AG10803 (cell line): ENCODE measurements at regions not wholly inside any gene's neighbourhood (a gene's known extent, or its start where the extent isn't known, plus 50 kb on each side); places are given as distances from the start of the nearest gene placed in this dataset.

ENCODE experiments used
- DNase-seq: peaks from one replicate; pipeline ENCODE4 v3.0.0; 2010; ENCODE audit warnings: low read depth
- H3K4me3 ChIP-seq: 2 replicates; pipeline ENCODE4 v1.5.1; 2011; ENCODE audit warnings: mild to moderate bottlenecking, low read length, control low read depth
- CTCF ChIP-seq: conservative IDR thresholded peaks from 2 replicates; pipeline ENCODE4 v1.5.1; 2011; ENCODE audit warnings: mild to moderate bottlenecking, low read length, control low read depth, inconsistent platforms

GRCh38 chr14:101228949-101229541 lies 325.5 kb upstream of the RTL1 start:
- no peak overlapping the region for H3K4me3 ChIP-seq
- TF ChIP-seq CTCF: no peak
- DNase-seq: no peak

GRCh38 chr14:101229666-101230065 lies 326.1 kb upstream of the RTL1 start:
- TF ChIP-seq CTCF: no peak
- no peak overlapping the region for H3K4me3 ChIP-seq
- no peak for DNase-seq

DNA sequence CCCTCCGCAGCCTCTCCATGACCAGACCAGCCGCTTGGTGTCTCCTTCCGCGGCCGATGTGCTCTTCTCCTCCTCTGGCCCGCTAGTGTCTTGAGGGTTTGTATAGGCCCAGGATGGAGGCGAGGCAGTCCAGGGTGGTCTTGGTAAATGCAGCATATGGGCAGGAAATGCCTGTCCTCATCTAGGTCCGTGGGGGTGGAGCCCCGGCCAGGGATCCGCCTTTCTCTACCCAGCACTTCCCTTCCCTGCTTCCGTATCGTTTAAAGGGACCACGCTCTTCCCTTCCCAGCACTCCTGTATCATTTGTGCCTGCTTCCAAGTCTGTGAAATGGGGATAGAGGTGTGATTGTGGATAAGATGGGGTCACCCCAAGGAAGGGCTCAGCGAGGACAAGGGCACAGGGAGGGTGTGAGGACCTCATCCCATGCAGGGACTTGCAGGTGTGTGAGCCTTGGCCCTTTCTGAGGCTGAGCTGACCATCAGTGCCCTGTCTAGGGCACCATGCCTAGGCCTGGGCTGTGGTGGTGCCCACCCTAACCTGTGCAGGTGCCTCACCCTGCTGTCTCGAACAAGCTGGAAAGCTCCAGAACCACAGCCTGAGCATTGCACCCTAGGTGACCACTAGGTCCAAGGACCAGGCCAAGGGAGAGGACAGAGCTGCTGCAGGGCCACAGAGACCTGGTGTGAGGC lies 326.8 kb upstream of the RTL1 start:
- no peak overlapping the region for H3K4me3 ChIP-seq
- no peak for DNase-seq
- TF ChIP-seq CTCF: no peak

DNA sequence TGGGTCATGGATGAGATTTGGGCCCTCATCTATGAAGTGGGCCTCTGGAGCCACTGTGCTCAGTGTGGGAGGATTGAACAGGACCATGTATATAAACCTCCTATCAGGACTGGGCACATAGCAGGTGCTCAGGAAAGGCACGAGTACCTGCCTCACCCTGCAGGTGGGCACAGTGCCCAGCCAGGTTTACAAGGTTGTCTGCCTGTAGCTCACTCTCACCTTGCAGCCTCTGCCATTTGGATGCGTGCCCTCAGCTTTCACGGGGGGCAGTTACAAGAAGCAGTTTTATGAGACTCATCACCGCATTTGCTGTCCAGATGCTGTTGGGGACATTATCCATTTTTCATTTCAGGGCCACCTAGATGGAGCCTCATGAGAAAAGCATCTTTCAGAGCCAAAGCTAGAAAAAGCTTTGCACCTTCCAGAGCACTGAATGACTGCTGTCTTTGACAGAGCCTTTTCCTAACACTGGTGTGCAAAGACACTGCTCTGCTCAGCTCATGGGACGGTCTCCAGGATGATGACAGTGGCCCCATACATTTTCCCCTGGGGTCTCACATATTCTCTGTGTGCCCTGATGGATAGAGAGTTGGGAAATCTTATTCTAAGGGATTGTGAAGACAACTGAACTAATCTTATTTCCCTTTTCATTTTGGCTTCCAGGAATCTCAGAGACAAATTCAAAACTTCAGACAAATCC lies 327.5 kb upstream of the RTL1 start:
- DNase-seq: no peak
- H3K4me3 ChIP-seq: no peak overlapping the region
- TF ChIP-seq CTCF: no peak

DNA sequence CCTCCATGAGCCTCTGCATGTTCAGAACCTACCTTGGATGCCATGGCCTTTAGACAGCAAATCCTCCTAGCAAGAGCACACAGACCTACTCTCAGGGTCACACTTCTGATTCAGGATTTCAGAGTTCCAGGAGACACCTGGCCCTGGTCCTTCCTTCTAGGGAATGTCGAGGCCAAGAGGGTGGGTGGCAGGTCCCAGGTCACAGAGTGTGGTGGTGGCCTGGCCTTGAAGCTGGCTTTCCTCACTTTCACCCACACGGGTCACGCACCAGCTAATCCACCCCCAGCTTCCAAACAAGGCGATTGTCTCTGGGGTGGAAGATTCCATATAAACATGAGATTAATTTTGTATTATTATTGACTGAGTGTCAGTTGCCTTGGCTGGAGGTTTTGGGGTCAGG lies 328.3 kb upstream of the RTL1 start:
- DNase-seq: no peak
- H3K4me3 ChIP-seq: no peak overlapping the region
- no peak for TF ChIP-seq CTCF

- no peak for DNase-seq
- H3K4me3 ChIP-seq: no peak overlapping the region
- no peak for TF ChIP-seq CTCF
Observed at GRCh38 chr14:101232340-101233020, 328.8 kb upstream of the DIO3 start.
